PFSK-1 (cell line): ENCODE measurements at regions not wholly inside any gene's neighbourhood (a gene's known extent, or its start where the extent isn't known, plus 50 kb on each side); places are given as distances from the start of the nearest gene placed in this dataset.

Experiments used
- FOXP2 ChIP-seq: optimal IDR thresholded peaks from 2 replicates; pipeline ENCODE3; 2011; ENCODE audit warnings: borderline replicate concordance, control low read depth, inconsistent platforms; ENCODE audit not compliant: insufficient read depth; ENCODE audit errors: extremely low read length, extremely low read depth
- POLR2AphosphoS5 ChIP-seq: IDR thresholded peaks from 2 replicates; pipeline ENCODE4 v1.6.1; 2012; ENCODE audit warnings: low read depth, mild to moderate bottlenecking, control low read depth, low read length, moderate library complexity
- REST ChIP-seq, 2 experiments: IDR thresholded peaks; 2 replicates each; pipeline versions ENCODE4 v1.6.1 to v1.8.0; 2011 to 2012; ENCODE audit warnings: low read depth in 2 of 2, low read length in 2 of 2, control low read depth in 1 of 2, inconsistent platforms in 1 of 2, mild to moderate bottlenecking in 1 of 2, moderate library complexity in 1 of 2; ENCODE audit not compliant: insufficient read depth in 1 of 2
- SIN3A ChIP-seq: IDR thresholded peaks from 2 replicates; pipeline ENCODE4 v1.6.1; 2012; ENCODE audit warnings: mild to moderate bottlenecking, low read length, moderate library complexity, borderline replicate concordance; ENCODE audit not compliant: insufficient read depth
- TAF1 ChIP-seq: IDR thresholded peaks from 2 replicates; pipeline ENCODE4 v1.6.1; 2012; ENCODE audit warnings: low read length, control low read depth, borderline replicate concordance; ENCODE audit not compliant: insufficient read depth

- TF ChIP-seq POLR2AphosphoS5 (no peak), TAF1 (no peak), FOXP2 (no peak), SIN3A (no peak), REST (IDR thresholded peaks at IDR 0.05; ENCODE audit: insufficient read depth in 1 of 2, low read depth in 2 of 2, low read length in 2 of 2) (no peak)
Observed at GRCh38 chr4:124278477-124278876, 434.1 kb downstream of the ANKRD50 start.

GRCh38 chr4:124279741-124280140, 432.8 kb downstream of the ANKRD50 start:
- TF ChIP-seq REST (IDR thresholded peaks at IDR 0.05; ENCODE audit: insufficient read depth in 1 of 2, low read depth in 2 of 2, low read length in 2 of 2) (no peak), POLR2AphosphoS5 (no peak), SIN3A (no peak), FOXP2 (no peak), TAF1 (no peak)

GRCh38 chr4:124282301-124282898, 430.1 kb downstream of the ANKRD50 start:
- no peak for TF ChIP-seq POLR2AphosphoS5
- no peak for TF ChIP-seq SIN3A
- no peak for TF ChIP-seq REST (IDR thresholded peaks at IDR 0.05; ENCODE audit: insufficient read depth in 1 of 2, low read depth in 2 of 2, low read length in 2 of 2)
- TF ChIP-seq FOXP2: no peak
- no peak for TF ChIP-seq TAF1

- TF ChIP-seq TAF1 (no peak), POLR2AphosphoS5 (no peak), REST (IDR thresholded peaks at IDR 0.05; ENCODE audit: insufficient read depth in 1 of 2, low read depth in 2 of 2, low read length in 2 of 2) (no peak), SIN3A (no peak), FOXP2 (no peak)
Observed at GRCh38 chr4:124288706-124289486, 423.6 kb downstream of the ANKRD50 start.

GRCh38 chr4:124290678-124291077, 421.9 kb downstream of the ANKRD50 start:
- TF ChIP-seq FOXP2 (no peak), POLR2AphosphoS5 (no peak), REST (IDR thresholded peaks at IDR 0.05; ENCODE audit: insufficient read depth in 1 of 2, low read depth in 2 of 2, low read length in 2 of 2) (no peak), TAF1 (no peak), SIN3A (no peak)
